ENCODE measurements at regions not wholly inside any gene's neighbourhood (a gene's known extent, or its start where the extent isn't known, plus 50 kb on each side); places are given as distances from the start of the nearest gene placed in this dataset.

- TF ChIP-seq CTCF (IDR thresholded peaks at IDR 0.05; ENCODE audit: control insufficient read depth, insufficient read depth, low read depth, low read length, missing control alignments) = no peak
- H3K4me3 ChIP-seq (ENCODE audit: control insufficient read depth, low read depth, low read length) = no peak overlapping the region
Measured at GRCh38 chr2:34875091-34875745, 1276.1 kb upstream of the FAM98A start.

GRCh38 chr2:34853646-34854045 is 1254.5 kb upstream of the FAM98A start:
- DNase-seq (ENCODE audit: low read depth) = no peak
- TF ChIP-seq CTCF (IDR thresholded peaks at IDR 0.05; ENCODE audit: control insufficient read depth, insufficient read depth, low read depth, low read length, missing control alignments) = no peak
- no peak overlapping the region for H3K4me3 ChIP-seq (ENCODE audit: control insufficient read depth, low read depth, low read length)

More at GRCh38 chr2:34875091-34875745, 1276.1 kb upstream of the FAM98A start:
- no peak for DNase-seq (ENCODE audit: low read depth)

GRCh38 chr2:34851804-34852203 is 1252.7 kb upstream of the FAM98A start:
- TF ChIP-seq CTCF (IDR thresholded peaks at IDR 0.05; ENCODE audit: control insufficient read depth, insufficient read depth, low read depth, low read length, missing control alignments) = no peak
- DNase-seq (ENCODE audit: low read depth) = no peak
- H3K4me3 ChIP-seq (ENCODE audit: control insufficient read depth, low read depth, low read length) = no peak overlapping the region

- no peak for TF ChIP-seq CTCF (IDR thresholded peaks at IDR 0.05; ENCODE audit: control insufficient read depth, insufficient read depth, low read depth, low read length, missing control alignments)
- H3K4me3 ChIP-seq (ENCODE audit: control insufficient read depth, low read depth, low read length) = no peak overlapping the region
- DNase-seq (ENCODE audit: low read depth) = no peak
Measured at GRCh38 chr2:34849827-34850226, 1250.7 kb upstream of the FAM98A start.

GRCh38 chr2:34848691-34849090 is 1249.6 kb upstream of the FAM98A start:
- DNase-seq (ENCODE audit: low read depth) = no peak
- H3K4me3 ChIP-seq (ENCODE audit: control insufficient read depth, low read depth, low read length) = no peak overlapping the region
- no peak for TF ChIP-seq CTCF (IDR thresholded peaks at IDR 0.05; ENCODE audit: control insufficient read depth, insufficient read depth, low read depth, low read length, missing control alignments)

- no peak for TF ChIP-seq CTCF (IDR thresholded peaks at IDR 0.05; ENCODE audit: control insufficient read depth, insufficient read depth, low read depth, low read length, missing control alignments)
- H3K4me3 ChIP-seq (ENCODE audit: control insufficient read depth, low read depth, low read length) = no peak overlapping the region
- DNase-seq (ENCODE audit: low read depth) = no peak
Measured at GRCh38 chr2:34848132-34848531, 1249.0 kb upstream of the FAM98A start.
